IMR-90 (cell line): ENCODE measurements at regions not wholly inside any gene's neighbourhood (a gene's known extent, or its start where the extent isn't known, plus 50 kb on each side); places are given as distances from the start of the nearest gene placed in this dataset.
"Not testable (repeated sequence)": the region's sequence is repeated elsewhere in the genome, so short reads cannot be mapped to it uniquely, and the experiment has no call there.

ENCODE experiments used
- ATAC-seq: fragments of 200-7000 bp; cut with Tn5 transposase; 2 replicates; pipeline ENCODE4 v1.9.1; 2020; ENCODE audit warnings: low read depth, mild to moderate bottlenecking, moderate library complexity
- BruUV-seq: library from RNA; stranded (reverse); fragments of 400-500 nt; replicated peaks from 2 replicates; lab custom pipeline; 2021; lab: Mats Ljungman, UMichigan
- CTCF ChIA-PET: fragments of 300-600 bp; formaldehyde crosslinking; extraction: SDS; loops from one replicate; lab custom pipeline; 2021; ENCODE audit warnings: antibody characterized with exemption; lab: Yijun Ruan, JAX
- POLR2A ChIA-PET: fragments of 300-600 bp; sonication (Branson Sonifier 250); formaldehyde crosslinking; loops from one replicate; lab custom pipeline; 2022; ENCODE audit warnings: antibody characterized with exemption; ENCODE audit not compliant: unreplicated experiment; lab: Charles Lee
- DNase-seq: peaks from one replicate; pipeline ENCODE4 v3.0.0; 2013
- H2AFZ ChIP-seq: replicated peaks from 2 replicates; pipeline ENCODE3; 2013; ENCODE audit warnings: low read length, mild to moderate bottlenecking; ENCODE audit not compliant: poor library complexity
- H2AK5ac ChIP-seq: 2 replicates; pipeline ENCODE4 v1.6.1; 2013; ENCODE audit warnings: low read depth, low read length, inconsistent platforms
- H2AK9ac ChIP-seq: replicated peaks from 2 replicates; pipeline ENCODE3; 2013; ENCODE audit warnings: mild to moderate bottlenecking, low read depth, low read length, moderate library complexity; ENCODE audit not compliant: poor library complexity
- H2BK120ac ChIP-seq: 2 replicates; pipeline ENCODE4 v1.6.1; 2013; ENCODE audit warnings: low read depth, low read length, inconsistent platforms
- H2BK15ac ChIP-seq: 3 replicates; pipeline ENCODE4 v1.6.1; 2013; ENCODE audit warnings: low read depth, low read length, inconsistent platforms
- H2BK20ac ChIP-seq: 2 replicates; pipeline ENCODE4 v1.6.1; 2013; ENCODE audit warnings: low read depth, mild to moderate bottlenecking, inconsistent platforms, low read length, moderate library complexity
- H2BK5ac ChIP-seq: 2 replicates; pipeline ENCODE4 v1.6.1; 2013; ENCODE audit warnings: mild to moderate bottlenecking, low read depth, low read length, inconsistent platforms; ENCODE audit not compliant: poor library complexity, severe bottlenecking
- H3K14ac ChIP-seq: replicated peaks from 2 replicates; pipeline ENCODE4 v1.6.1; 2013; ENCODE audit warnings: low read depth, low read length, inconsistent platforms
- H3K18ac ChIP-seq: 2 replicates; pipeline ENCODE4 v1.6.1; 2013; ENCODE audit warnings: low read depth, low read length, control low read depth
- H3K23ac ChIP-seq: 2 replicates; pipeline ENCODE4 v1.6.1; 2013; ENCODE audit warnings: low read depth, low read length, inconsistent platforms
- H3K27ac ChIP-seq: 2 replicates; pipeline ENCODE4 v1.5.1; 2013; ENCODE audit warnings: mild to moderate bottlenecking, control low read depth, low read length; ENCODE audit not compliant: insufficient read depth
- H3K27me3 ChIP-seq: 2 replicates; pipeline ENCODE4 v1.6.1; 2013; ENCODE audit warnings: low read length; ENCODE audit not compliant: control insufficient read depth, insufficient read depth
- H3K36me3 ChIP-seq: 2 replicates; pipeline ENCODE4 v1.6.1; 2013; ENCODE audit warnings: low read length, mixed read lengths; ENCODE audit not compliant: control insufficient read depth, insufficient read depth
- H3K4ac ChIP-seq: 2 replicates; pipeline ENCODE4 v1.6.1; 2013; ENCODE audit warnings: low read depth, low read length, inconsistent platforms
- H3K4me1 ChIP-seq: 2 replicates; pipeline ENCODE4 v1.6.1; 2013; ENCODE audit warnings: low read length, mixed read lengths; ENCODE audit not compliant: control insufficient read depth, insufficient read depth
- H3K4me2 ChIP-seq: 2 replicates; pipeline ENCODE4 v1.6.1; 2013; ENCODE audit warnings: low read depth, mild to moderate bottlenecking, control low read depth, low read length, moderate library complexity
- H3K4me3 ChIP-seq: 2 replicates; pipeline ENCODE4 v1.5.1; 2013; ENCODE audit warnings: low read depth, mild to moderate bottlenecking, control low read depth, low read length, moderate library complexity; ENCODE audit not compliant: insufficient read depth
- H3K56ac ChIP-seq: 2 replicates; pipeline ENCODE4 v1.6.1; 2013; ENCODE audit warnings: low read length, inconsistent platforms; ENCODE audit not compliant: insufficient read depth; ENCODE audit errors: extremely low read depth
- H3K79me1 ChIP-seq, 2 experiments: 2 replicates each; pipeline ENCODE4 v1.6.1; 2013; ENCODE audit warnings: low read length in 2 of 2, inconsistent platforms in 1 of 2, low read depth in 1 of 2
- H3K9ac ChIP-seq: 2 replicates; pipeline ENCODE4 v1.6.1; 2013; ENCODE audit warnings: low read depth, low read length, control low read depth
- H3K9me1 ChIP-seq: 2 replicates; pipeline ENCODE4 v1.6.1; 2013; ENCODE audit warnings: low read length, inconsistent platforms; ENCODE audit not compliant: insufficient read depth
- H3K9me3 ChIP-seq: 2 replicates; pipeline ENCODE4 v1.6.1; 2013; ENCODE audit warnings: low read length; ENCODE audit not compliant: control insufficient read depth, insufficient read depth
- H4K20me1 ChIP-seq: 2 replicates; pipeline ENCODE4 v1.6.1; 2013; ENCODE audit warnings: low read length, inconsistent platforms; ENCODE audit not compliant: insufficient read depth
- H4K5ac ChIP-seq: 2 replicates; pipeline ENCODE4 v1.6.1; 2013; ENCODE audit warnings: mild to moderate bottlenecking, low read depth, low read length, control low read depth
- H4K8ac ChIP-seq, 2 experiments: 2 replicates each; pipeline ENCODE4 v1.6.1; 2013; ENCODE audit warnings: low read depth in 2 of 2, low read length in 2 of 2, control low read depth in 1 of 2, inconsistent platforms in 1 of 2
- H4K91ac ChIP-seq: 2 replicates; pipeline ENCODE4 v1.6.1; 2013; ENCODE audit warnings: low read depth, low read length, inconsistent platforms; ENCODE audit not compliant: insufficient read depth
- WGBS, 2 experiments: methylation state at CpG; one replicate each; pipeline versions ENCODE4 v1.1.5 to v1.1.7; 2013; ENCODE audit warnings: missing lambda C conversion rate in 2 of 2; ENCODE audit not compliant: insufficient read length in 1 of 2; ENCODE audit errors: extremely low coverage in 2 of 2; 5-methylcytosine and 5-hydroxymethylcytosine counted together
- dilution Hi-C: fragments of 300-500 bp; cut with HindIII; formaldehyde crosslinking; loops from one replicate; pipeline ENCODE4 v1.14.3; 2018; ENCODE audit warnings: low sequenced_read_pairs; ENCODE audit not compliant: unreplicated experiment
- in situ Hi-C: fragments of 300-500 bp; cut with MboI; formaldehyde crosslinking; loops from 3 replicates; pipeline ENCODE4 v1.14.3; 2019; ENCODE audit warnings: low sequenced_read_pairs, inconsistent platforms, mixed read lengths
- intact Hi-C: fragments of 100-400 bp; cut with micrococcal nuclease; formaldehyde crosslinking; loops from 2 replicates; pipeline ENCODE4 v1.10.0; 2022

DNA sequence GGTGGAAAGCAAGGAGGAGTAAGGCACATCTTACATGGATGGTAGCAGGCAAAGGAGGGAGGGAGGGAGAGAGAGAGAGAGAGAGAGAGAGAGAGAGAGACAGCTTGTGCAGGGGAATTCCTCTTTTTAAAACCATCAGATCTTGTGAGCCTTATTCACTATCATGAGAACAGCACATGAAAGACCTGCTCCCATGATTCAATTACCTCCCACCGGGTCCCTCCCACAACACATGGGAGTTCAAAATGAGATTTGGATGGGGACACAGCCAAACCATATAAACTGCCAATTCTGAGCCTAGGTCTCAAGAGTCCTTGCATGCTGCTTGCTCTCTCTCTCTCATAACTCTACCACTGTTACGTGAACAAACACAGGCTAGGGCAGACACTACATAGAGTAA lies 120.8 kb upstream of the SLC6A11 start:
- H3K14ac ChIP-seq, H4K8ac ChIP-seq, H4K20me1 ChIP-seq, BruUV-seq, in situ Hi-C loops, H3K36me3 ChIP-seq, H2AFZ ChIP-seq, H3K9me3 ChIP-seq, H2BK15ac ChIP-seq, H3K79me1 ChIP-seq, H3K9ac ChIP-seq, H2BK120ac ChIP-seq, H4K91ac ChIP-seq, H3K23ac ChIP-seq, CTCF ChIA-PET, H3K4me3 ChIP-seq, H2BK5ac ChIP-seq, POLR2A ChIA-PET, H4K5ac ChIP-seq, H3K18ac ChIP-seq, H3K27ac ChIP-seq, H3K4ac ChIP-seq, H3K9me1 ChIP-seq, H2AK5ac ChIP-seq, intact Hi-C loops, dilution Hi-C loops, H2AK9ac ChIP-seq, H3K27me3 ChIP-seq, H3K4me1 ChIP-seq, ATAC-seq, H2BK20ac ChIP-seq, H3K4me2 ChIP-seq, H3K56ac ChIP-seq, DNase-seq: not testable (repeated sequence)
- no CpG with 5 or more reads among the region's 2 CpGs for WGBS, 2 experiments
